ENCODE measurements at regions not wholly inside any gene's neighbourhood (a gene's known extent, or its start where the extent isn't known, plus 50 kb on each side); places are given as distances from the start of the nearest gene placed in this dataset.

- 5% methylated on average over 5 of the region's 5 CpGs for WGBS (ENCODE audit: insufficient coverage, low coverage, missing lambda C conversion rate)
- Histone ChIP-seq H3K9me1 (ENCODE audit: control insufficient read depth, insufficient read depth, low read length) (no peaks in the 10 kb centered on the region), H3K4me1 (replicated peaks in 1 of 2; ENCODE audit: control insufficient read depth in 2 of 2, insufficient read depth in 2 of 2, low read length in 2 of 2) (no peaks in the 10 kb centered on the region), H3K27me3 (ENCODE audit: control insufficient read depth in 2 of 2, insufficient read depth in 2 of 2, low read length in 2 of 2) (no peaks in the 10 kb centered on the region), H3K4me3 (no peak overlapping the region), H3K27ac (ENCODE audit: extremely low read depth, low read depth, low read length) (no peak overlapping the region), H2AFZ (ENCODE audit: low read depth, low read length) (no peak overlapping the region), H3K4me2 (ENCODE audit: insufficient read depth, low read length) (no peak overlapping the region), H3K9me3 (replicated peaks; ENCODE audit: control insufficient read depth, insufficient read depth, low read depth, low read length) (no peaks in the 10 kb centered on the region), H3K36me3 (ENCODE audit: control insufficient read depth, insufficient read depth, low read length) (no peaks in the 10 kb centered on the region), H4K20me1 (replicated peaks; ENCODE audit: control insufficient read depth, insufficient read depth, low read length) (no peaks in the 10 kb centered on the region), H3K9ac (ENCODE audit: insufficient read depth in 1 of 2, low read depth in 2 of 2, low read length in 2 of 2) (no peak overlapping the region), H3K79me2 (ENCODE audit: control insufficient read depth, insufficient read depth, low read length) (no peaks in the 10 kb centered on the region)
- no peak for DNase-seq (ENCODE audit: extremely low read depth in 1 of 4, low spot score in 3 of 4)
- BruUV-seq (replicated peaks): no TSS peak
- in situ Hi-C loops (cut with MboI): no loop called here
- intact Hi-C loops (cut with micrococcal nuclease): no loop called here
- CTCF ChIA-PET (ENCODE audit: low intra/inter-chr PET ratio): no interaction called here
- no peak for FAIRE-seq
- ATAC-seq: no peak
- POLR2A ChIA-PET: no interaction called here
- TF ChIP-seq ZNF253 (CRISPR knock-in tag; conservative IDR thresholded peaks at IDR 0.05): no peak
- no peak for TF ChIP-seq ZNF197 (CRISPR knock-in tag; IDR thresholded peaks at IDR 0.05; ENCODE audit: low read depth)
- TF ChIP-seq LARP7 (IDR thresholded peaks at IDR 0.05): no peak
- no peak for TF ChIP-seq ZHX1 (conservative IDR thresholded peaks at IDR 0.05; ENCODE audit: low read length)
- no peak for TF ChIP-seq ZNF224 (CRISPR knock-in tag; IDR thresholded peaks at IDR 0.05)
- TF ChIP-seq MCM5 (IDR thresholded peaks at IDR 0.05; ENCODE audit: low read depth): no peak
- no peak for TF ChIP-seq COPS2 (conservative IDR thresholded peaks at IDR 0.05)
- no peak for TF ChIP-seq FOXK1 (CRISPR knock-in tag; IDR thresholded peaks at IDR 0.05; ENCODE audit: borderline replicate concordance)
- no peak for TF ChIP-seq MTA2 (IDR thresholded peaks at IDR 0.05; ENCODE audit: low read depth)
- no peak for TF ChIP-seq KLF10 (CRISPR knock-in tag; IDR thresholded peaks at IDR 0.05)
- no peak for TF ChIP-seq MTA1 (IDR thresholded peaks at IDR 0.05; ENCODE audit: borderline replicate concordance)
- no peak for TF ChIP-seq ZNF79 (CRISPR knock-in tag; IDR thresholded peaks at IDR 0.05; ENCODE audit: low read depth)
- no peak for TF ChIP-seq SIX5 (IDR thresholded peaks at IDR 0.05; ENCODE audit: borderline replicate concordance in 1 of 2, insufficient read depth in 1 of 2, low read depth in 1 of 2, low read length in 2 of 2)
- TF ChIP-seq NCOA2 (IDR thresholded peaks at IDR 0.05; ENCODE audit: partially characterized antibody in 2 of 2): no peak
- TF ChIP-seq CHD4 (IDR thresholded peaks at IDR 0.05; ENCODE audit: insufficient read depth, insufficient replicate concordance, low read depth, low read length, poor library complexity, severe bottlenecking): no peak
- TF ChIP-seq, protein P1, sequence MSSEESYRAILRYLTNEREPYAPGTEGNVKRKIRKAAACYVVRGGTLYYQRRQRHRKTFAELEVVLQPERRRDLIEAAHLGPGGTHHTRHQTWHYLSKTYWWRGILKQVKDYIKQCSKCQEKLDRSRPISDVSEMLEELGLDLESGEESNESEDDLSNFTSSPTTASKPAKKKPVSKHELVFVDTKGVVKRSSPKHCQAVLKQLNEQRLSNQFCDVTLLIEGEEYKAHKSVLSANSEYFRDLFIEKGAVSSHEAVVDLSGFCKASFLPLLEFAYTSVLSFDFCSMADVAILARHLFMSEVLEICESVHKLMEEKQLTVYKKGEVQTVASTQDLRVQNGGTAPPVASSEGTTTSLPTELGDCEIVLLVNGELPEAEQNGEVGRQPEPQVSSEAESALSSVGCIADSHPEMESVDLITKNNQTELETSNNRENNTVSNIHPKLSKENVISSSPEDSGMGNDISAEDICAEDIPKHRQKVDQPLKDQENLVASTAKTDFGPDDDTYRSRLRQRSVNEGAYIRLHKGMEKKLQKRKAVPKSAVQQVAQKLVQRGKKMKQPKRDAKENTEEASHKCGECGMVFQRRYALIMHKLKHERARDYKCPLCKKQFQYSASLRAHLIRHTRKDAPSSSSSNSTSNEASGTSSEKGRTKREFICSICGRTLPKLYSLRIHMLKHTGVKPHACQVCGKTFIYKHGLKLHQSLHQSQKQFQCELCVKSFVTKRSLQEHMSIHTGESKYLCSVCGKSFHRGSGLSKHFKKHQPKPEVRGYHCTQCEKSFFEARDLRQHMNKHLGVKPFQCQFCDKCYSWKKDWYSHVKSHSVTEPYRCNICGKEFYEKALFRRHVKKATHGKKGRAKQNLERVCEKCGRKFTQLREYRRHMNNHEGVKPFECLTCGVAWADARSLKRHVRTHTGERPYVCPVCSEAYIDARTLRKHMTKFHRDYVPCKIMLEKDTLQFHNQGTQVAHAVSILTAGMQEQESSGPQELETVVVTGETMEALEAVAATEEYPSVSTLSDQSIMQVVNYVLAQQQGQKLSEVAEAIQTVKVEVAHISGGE (CRISPR knock-in tag; IDR thresholded peaks at IDR 0.05): no peak
These were observed 180.5 kb upstream of the OPRM1 start for GRCh38 chr6:153858529-153858928.
